ENCODE measurements at regions not wholly inside any gene's neighbourhood (a gene's known extent, or its start where the extent isn't known, plus 50 kb on each side); places are given as distances from the start of the nearest gene placed in this dataset.
"Not testable (repeated sequence)": the region's sequence is repeated elsewhere in the genome, so short reads cannot be mapped to it uniquely, and the experiment has no call there.

GRCh38 chr5:57366744-57367143 is 115.9 kb downstream of the ACTBL2 start:
- Histone ChIP-seq H3K9me3 (replicated peaks in 1 of 3) (no peaks in the 10 kb centered on the region), H3K27ac (no peak overlapping the region), H3K36me3 (replicated peaks in 1 of 2) (no peaks in the 10 kb centered on the region), H3K27me3 (no peaks in the 10 kb centered on the region), H3K4me1 (replicated peaks in 1 of 2) (no peaks in the 10 kb centered on the region), H3K4me3 (no peak overlapping the region)
- 71 to 100% (median 88%) methylated on average over 1 of the region's 1 CpG for WGBS, 4 donors
- TF ChIP-seq CTCF (IDR thresholded peaks at IDR 0.05) (no peak), POLR2A (IDR thresholded peaks at IDR 0.05) (no peak)
- DNase-seq = no peak
- intact Hi-C loops (cut with DNase I) = no loop called here

- TF ChIP-seq POLR2A (IDR thresholded peaks at IDR 0.05) = no peak
- no peak for TF ChIP-seq CTCF (IDR thresholded peaks at IDR 0.05)
- Histone ChIP-seq H3K9me3 (replicated peaks in 1 of 3) (no peaks in the 10 kb centered on the region), H3K27me3 (no peaks in the 10 kb centered on the region), H3K36me3 (replicated peaks in 1 of 2) (no peaks in the 10 kb centered on the region), H3K4me1 (replicated peaks in 1 of 2) (no peaks in the 10 kb centered on the region), H3K27ac (no peak overlapping the region), H3K4me3 (no peak overlapping the region)
- intact Hi-C loops (cut with DNase I) = no loop called here
- no peak for DNase-seq
- WGBS, 4 donors = 76 to 84% (median 79%) methylated on average over 5 of the region's 5 CpGs
Observed at GRCh38 chr5:57362951-57363350, 119.7 kb downstream of the ACTBL2 start.

GRCh38 chr5:57360871-57361270 is 121.7 kb downstream of the ACTBL2 start:
- no peak for TF ChIP-seq CTCF (IDR thresholded peaks at IDR 0.05)
- TF ChIP-seq POLR2A (IDR thresholded peaks at IDR 0.05) = no peak
- intact Hi-C loops (cut with DNase I) = no loop called here
- Histone ChIP-seq H3K4me1 (replicated peaks in 1 of 2) (no peaks in the 10 kb centered on the region), H3K27me3 (no peaks in the 10 kb centered on the region), H3K9me3 (replicated peaks in 1 of 3) (no peaks in the 10 kb centered on the region), H3K36me3 (replicated peaks in 1 of 2) (no peaks in the 10 kb centered on the region), H3K4me3 (no peak overlapping the region), H3K27ac (no peak overlapping the region)
- DNase-seq = no peak
- WGBS, 4 donors = 82 to 100% (median 90%) methylated on average over 1 of the region's 1 CpG

- H3K4me1 ChIP-seq (replicated peaks in 1 of 2) = no peaks in the 10 kb centered on the region
- intact Hi-C loops (cut with DNase I) = no loop called here
Observed at GRCh38 chr5:57358796-57359592, 123.6 kb downstream of the ACTBL2 start.

GRCh38 chr5:57356850-57357249 is 125.8 kb downstream of the ACTBL2 start:
- H3K9me3 ChIP-seq (replicated peaks in 1 of 3); H3K36me3 ChIP-seq (replicated peaks in 1 of 2); H3K27ac ChIP-seq; H3K4me3 ChIP-seq; H3K27me3 ChIP-seq; intact Hi-C loops (cut with DNase I); DNase-seq; H3K4me1 ChIP-seq (replicated peaks in 1 of 2): not testable (repeated sequence)
- 73 to 91% (median 81%) methylated on average over 6 to 8 of the region's 16 CpGs for WGBS, 4 donors

More at GRCh38 chr5:57358796-57359592, 123.6 kb downstream of the ACTBL2 start:
- H3K36me3 ChIP-seq (replicated peaks in 1 of 2) = no peaks in the 10 kb centered on the region
- no peak overlapping the region for H3K27ac ChIP-seq
- no peak for DNase-seq
- H3K4me3 ChIP-seq = no peak overlapping the region
- WGBS, 4 donors = 71 to 80% (median 73%) methylated on average over 5 of the region's 5 CpGs
- no peak for TF ChIP-seq POLR2A (IDR thresholded peaks at IDR 0.05)
- no peak for TF ChIP-seq CTCF (IDR thresholded peaks at IDR 0.05)
- no peaks in the 10 kb centered on the region for H3K27me3 ChIP-seq
- H3K9me3 ChIP-seq (replicated peaks in 1 of 3) = no peaks in the 10 kb centered on the region
